ENCODE measurements at regions not wholly inside any gene's neighbourhood (a gene's known extent, or its start where the extent isn't known, plus 50 kb on each side); places are given as distances from the start of the nearest gene placed in this dataset.
"Not testable (repeated sequence)": the region's sequence is repeated elsewhere in the genome, so short reads cannot be mapped to it uniquely, and the experiment has no call there.

DNA sequence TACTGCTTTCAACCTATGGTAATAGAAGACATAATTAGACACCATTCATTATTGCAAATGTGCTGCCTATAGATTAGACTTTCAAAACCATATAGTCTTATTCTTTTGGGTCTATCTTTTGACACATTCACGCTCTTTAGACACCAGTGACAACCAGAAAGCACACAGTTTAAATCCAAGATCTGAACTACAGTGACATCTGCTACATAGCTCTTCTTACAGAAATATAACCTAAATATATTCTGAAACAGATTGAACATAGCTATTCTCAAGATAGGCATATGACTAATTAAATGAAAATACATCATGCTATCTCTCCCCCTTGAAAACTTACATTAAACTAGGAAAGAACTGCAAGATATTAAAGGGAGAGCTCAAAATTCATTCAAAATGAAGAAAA, 514.2 kb upstream of the SLITRK6 start:
- DNase-seq (ENCODE audit: low read depth), result no peak
- H3K4me3 ChIP-seq (ENCODE audit: low read depth, low read length), result no peak overlapping the region
- TF ChIP-seq, protein P1, sequence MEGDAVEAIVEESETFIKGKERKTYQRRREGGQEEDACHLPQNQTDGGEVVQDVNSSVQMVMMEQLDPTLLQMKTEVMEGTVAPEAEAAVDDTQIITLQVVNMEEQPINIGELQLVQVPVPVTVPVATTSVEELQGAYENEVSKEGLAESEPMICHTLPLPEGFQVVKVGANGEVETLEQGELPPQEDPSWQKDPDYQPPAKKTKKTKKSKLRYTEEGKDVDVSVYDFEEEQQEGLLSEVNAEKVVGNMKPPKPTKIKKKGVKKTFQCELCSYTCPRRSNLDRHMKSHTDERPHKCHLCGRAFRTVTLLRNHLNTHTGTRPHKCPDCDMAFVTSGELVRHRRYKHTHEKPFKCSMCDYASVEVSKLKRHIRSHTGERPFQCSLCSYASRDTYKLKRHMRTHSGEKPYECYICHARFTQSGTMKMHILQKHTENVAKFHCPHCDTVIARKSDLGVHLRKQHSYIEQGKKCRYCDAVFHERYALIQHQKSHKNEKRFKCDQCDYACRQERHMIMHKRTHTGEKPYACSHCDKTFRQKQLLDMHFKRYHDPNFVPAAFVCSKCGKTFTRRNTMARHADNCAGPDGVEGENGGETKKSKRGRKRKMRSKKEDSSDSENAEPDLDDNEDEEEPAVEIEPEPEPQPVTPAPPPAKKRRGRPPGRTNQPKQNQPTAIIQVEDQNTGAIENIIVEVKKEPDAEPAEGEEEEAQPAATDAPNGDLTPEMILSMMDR (IDR thresholded peaks at IDR 0.05; ENCODE audit: low read depth, low read length, missing control alignments), result no peak

DNA sequence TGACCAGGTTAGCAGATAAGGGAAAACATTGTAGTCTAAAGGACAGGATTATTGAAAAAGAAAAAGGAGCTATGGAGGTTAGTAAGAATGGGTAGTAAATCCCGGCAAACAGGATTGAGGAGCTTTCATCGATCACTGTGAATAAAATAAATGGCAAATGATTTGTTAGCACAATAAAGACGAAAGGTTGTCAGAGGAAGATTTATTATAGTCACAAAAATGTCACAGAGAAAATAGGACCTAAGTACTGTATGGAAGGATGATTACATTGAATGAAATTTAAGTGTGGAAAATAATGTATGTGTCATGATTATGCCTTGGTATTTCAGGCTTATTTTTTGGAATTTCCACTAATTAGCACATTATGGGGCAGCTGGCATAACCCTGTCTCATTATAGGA, 519.2 kb upstream of the SLITRK6 start:
- DNase-seq (ENCODE audit: low read depth), result no peak
- no peak overlapping the region for H3K4me3 ChIP-seq (ENCODE audit: low read depth, low read length)
- TF ChIP-seq, protein P1 (IDR thresholded peaks at IDR 0.05; ENCODE audit: low read depth, low read length, missing control alignments), result no peak

DNA sequence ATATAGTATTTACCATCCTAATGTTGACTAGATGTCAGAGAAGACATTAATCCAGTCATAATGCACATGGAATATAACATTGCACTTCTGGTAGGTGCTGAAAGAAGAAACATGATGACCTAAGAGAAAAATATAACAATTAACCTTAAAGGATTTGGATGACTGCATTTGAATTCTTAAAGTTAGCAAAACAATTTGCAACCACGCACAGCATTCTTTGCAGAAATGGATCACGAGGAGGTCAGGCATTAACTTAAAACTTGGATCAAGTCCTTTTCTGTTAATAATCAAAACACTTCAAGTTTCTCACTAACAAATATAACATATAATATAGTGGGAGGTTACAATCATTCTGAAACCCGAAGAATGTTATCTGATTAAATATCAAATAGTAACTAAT, 525.0 kb upstream of the SLITRK6 start:
- TF ChIP-seq, protein P1 (IDR thresholded peaks at IDR 0.05; ENCODE audit: low read depth, low read length, missing control alignments), result no peak
- DNase-seq (ENCODE audit: low read depth), result no peak
- H3K4me3 ChIP-seq (ENCODE audit: low read depth, low read length), result no peak overlapping the region

DNA sequence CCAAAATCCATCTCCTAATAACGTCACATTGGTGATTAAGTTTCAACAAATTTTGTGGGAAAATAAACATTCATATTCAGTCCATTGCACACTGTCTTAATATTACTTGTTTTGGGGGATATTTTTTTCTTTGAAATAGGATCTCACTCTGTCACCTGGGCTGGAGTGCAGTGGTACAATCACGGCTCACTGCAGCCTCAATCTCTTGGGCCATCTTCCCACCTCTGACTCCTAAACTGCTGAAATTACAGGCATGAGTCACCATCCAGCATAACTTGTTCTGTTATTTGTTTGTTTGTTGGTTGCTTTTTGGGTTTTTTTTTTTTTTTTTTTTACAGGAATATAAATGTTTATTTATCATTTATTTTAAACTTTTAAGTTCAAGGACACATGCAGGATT, 556.1 kb upstream of the SLITRK6 start:
- no peak overlapping the region for H3K4me3 ChIP-seq (ENCODE audit: low read depth, low read length)
- DNase-seq (ENCODE audit: low read depth), result no peak
- TF ChIP-seq, protein P1 (IDR thresholded peaks at IDR 0.05; ENCODE audit: low read depth, low read length, missing control alignments), result no peak

DNA sequence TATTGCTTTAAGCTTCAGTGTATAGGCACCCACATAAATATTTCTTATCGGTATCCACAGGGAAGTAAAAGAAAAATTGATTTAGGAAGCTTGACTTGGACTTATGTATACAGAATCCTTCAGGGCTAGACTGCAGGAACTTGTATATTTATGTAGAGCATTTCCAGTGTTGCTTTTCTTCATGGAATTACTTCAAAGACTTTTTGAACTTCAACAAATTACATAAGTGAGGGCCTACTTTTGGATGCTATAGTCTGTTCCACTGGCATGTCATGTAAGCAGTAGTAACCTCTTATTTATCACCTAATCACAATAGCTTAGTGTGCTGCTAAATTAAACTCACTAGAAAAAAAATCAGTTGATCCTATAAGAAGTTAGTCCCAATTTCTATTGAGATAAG, 557.9 kb upstream of the SLITRK6 start:
- TF ChIP-seq, protein P1 (IDR thresholded peaks at IDR 0.05; ENCODE audit: low read depth, low read length, missing control alignments), result no peak
- H3K4me3 ChIP-seq (ENCODE audit: low read depth, low read length), result no peak overlapping the region
- DNase-seq (ENCODE audit: low read depth), result no peak

DNA sequence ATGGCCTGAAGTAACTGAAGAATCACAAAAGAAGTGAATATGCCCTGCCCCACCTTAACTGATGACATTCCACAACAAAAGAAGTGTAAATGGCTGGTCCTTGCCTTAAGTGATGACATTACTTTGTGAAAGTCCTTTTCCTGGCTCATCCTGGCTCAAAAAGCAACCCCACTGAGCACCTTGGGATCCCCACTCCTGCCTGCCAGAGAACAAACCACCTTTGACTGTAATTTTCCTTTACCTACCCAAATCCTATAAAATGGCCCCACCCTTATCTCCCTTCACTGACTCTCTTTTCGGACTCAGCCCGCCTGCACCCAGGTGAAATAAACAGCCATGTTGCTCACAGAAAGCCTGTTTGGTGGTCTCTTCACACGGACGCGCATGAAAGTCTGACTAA, 564.5 kb upstream of the SLITRK6 start:
- DNase-seq (ENCODE audit: low read depth); H3K4me3 ChIP-seq (ENCODE audit: low read depth, low read length): not testable (repeated sequence)

DNA sequence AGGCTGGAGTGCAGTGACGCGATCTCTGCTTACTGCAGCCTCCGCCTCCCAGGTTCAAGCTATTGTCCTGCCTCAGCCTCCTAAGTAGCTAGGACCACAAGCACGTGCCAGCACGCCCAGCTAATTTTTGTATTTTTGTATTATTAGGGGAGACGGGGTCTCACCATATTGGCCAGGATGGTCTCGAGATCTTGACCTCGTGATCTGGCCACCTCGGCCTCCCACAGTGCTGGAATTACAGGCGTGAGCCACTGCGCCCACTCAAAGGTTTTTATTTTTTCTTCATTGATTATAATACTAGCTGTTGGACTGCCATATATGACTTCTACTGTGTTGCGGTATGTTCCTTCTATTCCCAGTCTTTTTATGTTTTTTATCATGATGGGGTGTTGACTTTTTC, 569.7 kb upstream of the SLITRK6 start:
- no peak for DNase-seq (ENCODE audit: low read depth)
- no peak overlapping the region for H3K4me3 ChIP-seq (ENCODE audit: low read depth, low read length)
- TF ChIP-seq, protein P1 (IDR thresholded peaks at IDR 0.05; ENCODE audit: low read depth, low read length, missing control alignments), result no peak

DNA sequence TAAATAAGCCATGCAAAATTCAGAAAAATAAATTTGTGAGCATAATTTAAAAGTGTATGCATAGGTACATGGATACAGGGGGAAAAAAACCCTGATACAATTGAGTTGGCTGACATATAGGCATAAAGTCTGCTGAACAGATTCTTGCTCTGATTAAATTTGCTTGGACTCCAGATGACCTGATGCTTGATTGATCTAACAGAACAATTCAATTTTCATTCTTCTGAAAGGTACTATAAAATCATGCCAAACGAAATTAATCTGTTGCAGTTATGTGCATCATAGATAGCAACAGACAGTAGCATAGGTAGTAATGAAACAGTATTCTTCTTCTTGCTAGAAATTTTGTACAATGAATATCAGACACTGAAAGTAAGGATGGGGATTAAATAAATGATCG, 578.2 kb upstream of the SLITRK6 start:
- no peak overlapping the region for H3K4me3 ChIP-seq (ENCODE audit: low read depth, low read length)
- TF ChIP-seq, protein P1 (IDR thresholded peaks at IDR 0.05; ENCODE audit: low read depth, low read length, missing control alignments), result no peak
- no peak for DNase-seq (ENCODE audit: low read depth)
